ENCODE measurements at regions not wholly inside any gene's neighbourhood (a gene's known extent, or its start where the extent isn't known, plus 50 kb on each side); places are given as distances from the start of the nearest gene placed in this dataset.
A peak's percentile ranks its signal among the peaks of the same experiment; 100 is the strongest.
"Not testable (repeated sequence)": the region's sequence is repeated elsewhere in the genome, so short reads cannot be mapped to it uniquely, and the experiment has no call there.

DNA sequence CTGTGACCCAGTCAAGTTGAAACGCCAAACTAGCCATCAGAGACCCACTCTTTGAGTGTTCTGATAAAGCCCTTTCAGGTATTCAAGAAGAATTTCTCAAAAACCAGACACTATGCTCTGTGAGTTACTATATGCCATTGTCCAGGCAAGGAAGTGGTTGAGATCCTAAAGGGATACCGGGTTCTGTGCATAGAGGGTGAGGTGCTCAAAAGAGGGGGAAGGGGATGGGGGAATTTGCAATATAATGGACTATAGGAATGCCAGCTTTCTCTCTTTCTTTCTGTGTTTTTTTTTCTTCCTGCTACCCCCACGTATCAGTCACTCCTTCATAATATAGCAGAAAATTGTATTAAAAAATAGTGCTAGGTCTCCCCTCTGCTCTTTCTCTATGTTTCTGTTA lies 1619.0 kb downstream of the STIM2 start:
- in situ Hi-C loops (cut with HindIII; ENCODE audit: low pct_unique_long_range_greater_than_20kb, low sequenced_read_pairs), result no loop called here
- no peak for DNase-seq (ENCODE audit: low read depth in 1 of 2, low spot score in 1 of 2)
- TF ChIP-seq JUND (IDR thresholded peaks at IDR 0.05; ENCODE audit: low read depth), result no peak

DNA sequence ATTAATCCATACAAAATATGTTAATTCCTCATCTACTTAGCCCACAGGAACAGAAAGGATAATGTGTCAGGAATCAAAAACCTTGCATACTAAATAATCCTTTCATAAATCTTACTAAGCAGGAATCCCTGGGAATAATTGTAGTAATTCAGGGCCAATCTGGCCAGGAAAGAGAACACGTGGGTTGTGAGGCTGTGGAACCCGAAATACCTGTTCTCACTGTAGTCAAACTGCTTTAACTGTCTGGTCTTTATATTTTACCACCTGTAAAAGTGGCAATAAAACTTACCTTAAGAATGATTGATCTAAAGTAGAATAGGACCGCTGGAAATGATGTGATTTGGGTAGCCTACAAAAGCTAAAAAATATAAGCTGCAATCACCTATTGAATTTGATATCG lies 1620.9 kb downstream of the STIM2 start:
- peak in 1 of 2 experiments; percentile 71 for DNase-seq (ENCODE audit: low read depth in 1 of 2, low spot score in 1 of 2)
- in situ Hi-C loops (cut with HindIII; ENCODE audit: low pct_unique_long_range_greater_than_20kb, low sequenced_read_pairs), result no loop called here
- TF ChIP-seq JUND (IDR thresholded peaks at IDR 0.05; ENCODE audit: low read depth), result no peak

DNA sequence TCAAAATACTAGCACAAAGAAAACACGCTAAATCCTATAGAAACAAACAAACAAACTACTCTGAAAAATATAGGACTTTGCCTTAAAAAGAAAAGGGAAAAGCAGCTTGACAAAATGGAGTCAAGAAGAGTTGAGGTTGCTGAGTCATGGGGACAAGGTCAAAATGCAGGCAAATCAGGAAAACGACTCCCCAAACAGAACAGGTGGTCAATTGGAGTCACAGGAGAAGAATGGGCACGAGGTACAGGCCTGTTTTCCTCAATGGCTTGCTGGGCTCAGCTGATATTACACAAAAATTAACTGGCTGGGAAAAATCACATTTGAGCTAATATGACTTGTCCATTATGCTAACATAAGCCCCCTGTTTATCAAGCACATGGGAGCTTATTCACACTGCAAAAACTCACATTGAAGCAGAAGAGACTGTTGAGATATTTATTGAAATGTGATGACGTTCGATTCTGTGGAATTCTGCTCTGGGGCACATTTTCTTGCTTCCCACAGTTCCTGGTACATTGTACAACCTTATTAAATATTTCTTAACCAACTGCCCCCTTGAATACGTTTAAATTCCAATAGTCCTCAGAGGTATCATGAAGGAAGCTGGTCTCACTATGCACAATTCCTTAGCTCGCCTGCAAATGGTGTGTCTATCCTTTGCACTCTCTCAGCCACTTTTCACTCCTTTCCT lies 1622.1 kb downstream of the STIM2 start:
- in situ Hi-C loops (cut with HindIII; ENCODE audit: low pct_unique_long_range_greater_than_20kb, low sequenced_read_pairs), result no loop called here
- DNase-seq (ENCODE audit: low read depth in 1 of 2, low spot score in 1 of 2), result no peak
- no peak for TF ChIP-seq JUND (IDR thresholded peaks at IDR 0.05; ENCODE audit: low read depth)

DNA sequence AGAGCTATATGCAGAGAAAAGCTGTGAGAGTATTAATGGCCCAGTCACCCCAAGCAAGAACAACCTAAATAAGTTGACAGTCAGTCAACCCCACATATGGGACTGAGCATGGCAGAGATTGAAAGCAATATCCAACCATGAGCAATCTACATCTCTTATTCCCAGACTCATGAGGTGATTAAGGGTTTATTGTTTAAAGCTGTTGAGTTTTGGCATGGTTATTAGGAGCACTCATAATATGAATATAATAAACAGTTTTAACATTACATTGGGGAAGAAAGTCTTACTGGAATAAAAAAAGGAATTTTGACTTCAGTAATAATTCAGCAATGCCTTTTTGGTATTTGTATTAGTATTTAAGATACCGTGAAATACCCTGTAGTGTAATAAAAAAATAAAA lies 1627.4 kb downstream of the STIM2 start:
- TF ChIP-seq JUND (IDR thresholded peaks at IDR 0.05; ENCODE audit: low read depth), result no peak
- DNase-seq (ENCODE audit: low read depth in 1 of 2, low spot score in 1 of 2), result no peak
- in situ Hi-C loops (cut with HindIII; ENCODE audit: low pct_unique_long_range_greater_than_20kb, low sequenced_read_pairs), result no loop called here

DNA sequence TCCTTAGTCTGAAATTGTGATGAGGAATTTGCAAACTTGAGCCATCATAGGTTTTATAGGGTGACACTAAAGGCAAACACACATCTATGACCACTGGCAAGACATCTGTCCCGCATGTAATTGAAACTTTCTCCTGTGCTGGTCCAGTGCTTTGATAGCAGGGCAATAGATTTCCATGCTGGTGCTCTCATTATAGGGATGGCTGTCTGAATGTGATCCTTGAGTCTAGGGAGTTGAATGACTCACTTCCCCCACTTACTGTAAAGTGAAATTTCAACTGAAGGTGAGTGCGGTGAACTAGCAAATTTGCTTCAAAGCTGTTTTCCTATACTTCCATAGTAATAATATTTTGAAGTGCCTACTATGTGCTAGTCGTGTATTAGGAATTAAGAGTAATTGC lies 1630.0 kb downstream of the STIM2 start:
- DNase-seq (ENCODE audit: low read depth in 1 of 2, low spot score in 1 of 2), result no peak
- TF ChIP-seq JUND (IDR thresholded peaks at IDR 0.05; ENCODE audit: low read depth), result no peak
- in situ Hi-C loops (cut with HindIII; ENCODE audit: low pct_unique_long_range_greater_than_20kb, low sequenced_read_pairs), result no loop called here

DNA sequence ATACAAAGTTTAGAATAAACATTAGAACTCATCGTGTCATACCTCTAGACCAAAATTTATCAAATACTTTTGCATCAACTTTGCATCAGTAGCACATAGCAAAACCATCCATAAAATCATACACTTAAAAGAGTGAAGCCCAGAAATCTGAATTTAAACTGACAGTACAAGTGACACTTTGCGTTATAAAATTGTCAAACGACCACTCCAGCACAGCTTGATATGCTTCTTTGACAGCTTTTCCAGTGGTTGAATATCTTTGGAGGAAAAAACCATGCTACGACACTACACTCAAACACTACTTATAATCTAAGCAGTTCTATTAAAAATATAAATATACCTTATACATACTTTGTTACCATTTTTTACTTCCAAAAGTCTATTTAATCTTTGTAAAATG lies 1644.4 kb downstream of the STIM2 start:
- no peak for TF ChIP-seq JUND (IDR thresholded peaks at IDR 0.05; ENCODE audit: low read depth)
- DNase-seq (ENCODE audit: low read depth in 1 of 2, low spot score in 1 of 2), result no peak
- in situ Hi-C loops (cut with HindIII; ENCODE audit: low pct_unique_long_range_greater_than_20kb, low sequenced_read_pairs), result no loop called here

DNA sequence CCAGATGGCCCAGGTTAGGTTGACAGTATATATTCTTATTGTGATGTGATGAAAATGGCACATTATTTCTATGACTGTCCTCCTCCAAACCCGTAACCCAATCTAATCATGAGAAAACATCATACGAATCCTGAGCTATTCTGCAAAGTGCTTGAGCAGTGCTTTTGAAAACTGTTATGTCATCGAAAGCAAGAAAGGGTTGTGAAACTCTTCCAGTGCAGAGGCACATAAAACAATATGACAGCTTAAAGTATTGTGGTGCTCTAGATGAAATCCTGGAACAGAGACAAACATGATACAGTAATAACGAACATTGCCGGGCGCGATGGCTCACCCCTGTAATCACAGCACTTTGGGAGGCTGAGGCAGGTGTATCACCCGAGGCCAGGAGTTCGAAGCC lies 1648.0 kb downstream of the STIM2 start:
- no peak for TF ChIP-seq JUND (IDR thresholded peaks at IDR 0.05; ENCODE audit: low read depth)
- in situ Hi-C loops (cut with HindIII; ENCODE audit: low pct_unique_long_range_greater_than_20kb, low sequenced_read_pairs), result no loop called here
- no peak for DNase-seq (ENCODE audit: low read depth in 1 of 2, low spot score in 1 of 2)

DNA sequence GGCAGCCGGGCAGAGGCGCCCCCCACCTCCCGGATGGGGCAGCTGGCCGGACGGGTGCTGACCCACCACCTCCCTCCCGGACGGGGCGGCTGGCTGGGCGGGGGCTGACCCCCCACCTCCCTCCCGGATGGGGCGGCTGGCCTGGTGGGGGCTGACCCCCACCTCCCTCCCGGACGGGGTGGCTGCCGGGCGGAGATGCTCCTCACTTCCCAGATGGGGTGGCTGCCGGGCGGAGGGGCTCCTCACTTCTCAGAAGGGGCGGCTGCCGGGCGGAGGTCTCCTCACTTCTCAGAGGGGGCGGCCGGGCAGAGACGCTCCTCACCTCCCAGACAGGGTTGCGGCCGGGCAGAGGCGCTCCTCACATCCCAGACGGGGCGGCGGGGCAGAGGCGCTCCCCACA lies 1654.1 kb downstream of the STIM2 start:
- DNase-seq (ENCODE audit: low read depth in 1 of 2, low spot score in 1 of 2); in situ Hi-C loops (cut with HindIII; ENCODE audit: low pct_unique_long_range_greater_than_20kb, low sequenced_read_pairs): not testable (repeated sequence)

DNA sequence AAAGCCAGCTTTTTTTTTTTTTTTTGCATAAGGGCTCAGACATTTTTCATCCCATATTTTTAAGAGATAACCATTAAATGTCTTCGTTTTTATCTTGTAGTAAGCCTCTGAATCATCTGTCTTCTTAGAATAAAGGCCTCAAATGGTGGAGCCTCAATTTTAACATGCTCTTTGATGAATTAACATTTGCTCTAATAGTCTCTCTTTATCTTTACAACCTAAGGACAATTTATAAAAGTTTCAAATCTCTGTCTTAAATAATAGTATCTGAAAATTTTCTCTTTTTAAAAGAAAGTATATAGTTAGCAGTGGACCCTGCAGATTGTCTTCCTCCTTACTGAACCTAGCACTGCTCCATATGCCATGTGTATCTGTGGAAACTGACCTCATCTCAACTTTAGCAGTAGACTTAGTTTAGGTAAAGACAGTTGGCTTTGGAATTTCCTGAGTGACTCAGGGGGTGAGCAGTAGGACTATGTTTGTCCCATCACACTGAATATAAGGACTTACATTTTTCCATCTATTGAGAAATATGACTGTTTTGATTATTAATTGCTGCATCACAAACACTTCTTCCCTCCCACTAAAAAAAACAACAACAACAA lies 1658.0 kb downstream of the STIM2 start:
- in situ Hi-C loops (cut with HindIII; ENCODE audit: low pct_unique_long_range_greater_than_20kb, low sequenced_read_pairs), result no loop called here
- no peak for DNase-seq (ENCODE audit: low read depth in 1 of 2, low spot score in 1 of 2)
- TF ChIP-seq JUND (IDR thresholded peaks at IDR 0.05; ENCODE audit: low read depth), result no peak

DNA sequence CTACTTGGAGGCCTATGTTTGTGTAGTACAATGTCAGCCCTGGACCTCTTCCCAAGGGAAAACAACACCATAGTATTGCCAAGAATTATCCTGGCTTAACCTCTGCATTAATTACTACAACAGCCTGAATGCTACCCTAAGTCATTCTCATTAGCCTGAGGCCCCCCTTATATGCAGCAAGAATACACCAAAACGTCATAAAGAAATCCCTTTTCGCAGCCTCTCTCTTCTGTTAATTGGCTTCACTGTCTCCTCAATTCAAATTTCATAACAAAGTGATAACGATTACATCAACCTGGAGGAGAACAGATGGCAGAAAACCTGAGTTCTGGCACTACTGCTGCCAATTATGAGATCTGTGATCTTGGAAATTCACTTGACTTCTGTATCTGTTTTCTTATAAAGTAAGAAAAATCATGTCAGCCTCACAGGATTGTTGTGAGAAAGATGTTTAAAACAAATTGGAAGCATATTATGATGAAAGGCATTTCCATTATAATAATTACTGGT lies 1663.1 kb downstream of the STIM2 start:
- in situ Hi-C loops (cut with HindIII; ENCODE audit: low pct_unique_long_range_greater_than_20kb, low sequenced_read_pairs), result no loop called here
- TF ChIP-seq JUND (IDR thresholded peaks at IDR 0.05; ENCODE audit: low read depth), result no peak
- DNase-seq (ENCODE audit: low read depth in 1 of 2, low spot score in 1 of 2), result no peak

DNA sequence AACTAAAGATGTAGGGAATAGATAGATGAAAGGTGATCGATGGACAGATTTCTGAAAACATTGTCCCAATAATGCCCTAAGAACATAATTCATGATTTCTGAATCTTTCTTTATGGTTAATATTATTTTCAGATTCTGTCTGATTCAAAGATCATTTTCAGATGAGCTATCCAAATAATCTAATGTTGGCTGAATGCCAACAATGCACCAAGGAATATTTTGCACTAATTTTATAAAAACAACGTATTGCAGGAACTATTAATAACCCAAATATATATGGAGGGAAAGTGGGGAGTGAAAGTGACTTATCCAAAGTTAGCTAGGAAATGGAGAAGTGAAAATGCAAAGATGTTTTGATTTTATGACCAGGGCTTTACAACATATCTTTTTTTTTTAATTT lies 1675.5 kb downstream of the STIM2 start:
- in situ Hi-C loops (cut with HindIII; ENCODE audit: low pct_unique_long_range_greater_than_20kb, low sequenced_read_pairs), result no loop called here
- DNase-seq (ENCODE audit: low read depth in 1 of 2, low spot score in 1 of 2), result no peak
- no peak for TF ChIP-seq JUND (IDR thresholded peaks at IDR 0.05; ENCODE audit: low read depth)

DNA sequence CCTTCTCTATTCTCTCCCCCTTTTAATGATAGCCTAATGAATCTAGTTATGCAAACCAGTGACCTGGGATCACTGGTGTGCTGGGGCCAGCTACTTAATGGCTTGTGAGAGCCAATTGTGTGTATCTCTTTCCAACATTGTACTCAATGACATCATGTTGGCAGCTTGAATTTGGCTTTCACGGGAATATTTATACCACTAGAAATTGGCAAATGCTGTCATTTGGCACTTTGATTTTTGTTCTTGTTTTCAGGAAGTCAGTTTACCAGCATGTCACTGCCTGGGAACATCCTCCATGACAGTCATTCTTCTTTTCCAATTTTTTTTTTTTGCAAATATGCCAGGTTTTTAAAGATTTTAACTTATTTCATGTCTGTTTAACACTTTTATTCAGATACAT lies 1685.3 kb downstream of the STIM2 start:
- TF ChIP-seq JUND (IDR thresholded peaks at IDR 0.05; ENCODE audit: low read depth), result no peak
- no peak for DNase-seq (ENCODE audit: low read depth in 1 of 2, low spot score in 1 of 2)
- in situ Hi-C loops (cut with HindIII; ENCODE audit: low pct_unique_long_range_greater_than_20kb, low sequenced_read_pairs), result no loop called here

DNA sequence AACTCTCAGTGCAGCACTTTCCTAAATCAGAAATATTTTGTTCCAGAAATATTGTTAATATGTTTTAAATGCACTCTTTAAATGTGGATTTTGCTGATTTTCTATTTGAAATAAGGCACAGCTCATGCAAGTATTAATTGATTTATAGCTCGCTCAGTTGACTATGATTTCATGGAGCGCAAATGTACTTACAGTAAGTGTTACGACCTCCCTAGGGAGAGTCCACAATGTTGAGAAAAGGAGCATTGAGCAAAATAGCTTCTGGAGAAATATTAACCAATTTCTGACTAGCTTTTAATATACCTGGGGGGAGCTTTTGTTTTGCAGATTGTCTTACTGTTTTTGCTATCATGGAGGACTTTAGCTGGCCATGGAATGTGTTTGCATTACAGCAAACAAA lies 1687.5 kb downstream of the STIM2 start:
- in situ Hi-C loops (cut with HindIII; ENCODE audit: low pct_unique_long_range_greater_than_20kb, low sequenced_read_pairs), result no loop called here
- no peak for TF ChIP-seq JUND (IDR thresholded peaks at IDR 0.05; ENCODE audit: low read depth)
- DNase-seq (ENCODE audit: low read depth in 1 of 2, low spot score in 1 of 2), result no peak

DNA sequence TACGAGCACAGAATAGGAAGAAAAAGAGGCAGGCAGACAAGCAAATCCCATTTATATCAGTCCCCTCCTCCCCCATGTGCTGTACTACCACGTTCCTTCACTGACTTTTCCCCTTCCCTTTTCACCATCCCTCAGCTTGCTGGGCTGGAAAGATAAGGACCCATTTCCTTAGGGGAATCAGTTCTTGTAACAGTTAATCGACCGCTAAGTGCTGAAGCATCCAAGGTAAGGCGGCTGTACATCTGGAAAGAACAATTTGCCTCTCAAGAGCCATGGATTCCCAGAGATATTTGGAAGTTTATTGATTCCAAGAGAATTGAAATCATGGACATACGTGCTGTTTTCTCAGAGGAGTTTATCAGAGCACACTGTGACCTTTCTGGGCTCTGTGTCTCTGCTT lies 1688.0 kb downstream of the STIM2 start:
- TF ChIP-seq JUND (IDR thresholded peaks at IDR 0.05; ENCODE audit: low read depth), result no peak
- in situ Hi-C loops (cut with HindIII; ENCODE audit: low pct_unique_long_range_greater_than_20kb, low sequenced_read_pairs), result no loop called here

More for the DNA sequence above, 1688.0 kb downstream of the STIM2 start:
- DNase-seq (ENCODE audit: low read depth in 1 of 2, low spot score in 1 of 2), result no peak
